ENCODE measurements at regions not wholly inside any gene's neighbourhood (a gene's known extent, or its start where the extent isn't known, plus 50 kb on each side); places are given as distances from the start of the nearest gene placed in this dataset.

DNA sequence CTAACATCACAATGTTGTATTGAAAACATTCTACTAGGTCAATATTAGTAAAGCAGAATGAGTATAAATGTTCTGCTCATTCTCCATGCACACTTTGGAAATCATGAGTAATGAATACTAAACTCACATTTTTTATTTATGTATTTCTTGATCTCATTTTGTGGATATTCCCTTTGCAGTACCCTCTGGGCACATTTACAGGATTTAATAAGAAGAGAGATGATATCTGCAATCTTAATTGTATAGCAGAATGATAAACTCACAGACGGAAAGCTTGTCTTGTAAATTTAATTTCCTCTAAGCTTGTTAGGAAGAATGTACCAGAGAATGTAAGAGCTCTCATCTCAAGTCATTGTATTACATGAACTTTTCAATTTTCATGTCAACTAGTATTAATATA, 1279.7 kb downstream of the PCDH7 start:
- no peak for DNase-seq

DNA sequence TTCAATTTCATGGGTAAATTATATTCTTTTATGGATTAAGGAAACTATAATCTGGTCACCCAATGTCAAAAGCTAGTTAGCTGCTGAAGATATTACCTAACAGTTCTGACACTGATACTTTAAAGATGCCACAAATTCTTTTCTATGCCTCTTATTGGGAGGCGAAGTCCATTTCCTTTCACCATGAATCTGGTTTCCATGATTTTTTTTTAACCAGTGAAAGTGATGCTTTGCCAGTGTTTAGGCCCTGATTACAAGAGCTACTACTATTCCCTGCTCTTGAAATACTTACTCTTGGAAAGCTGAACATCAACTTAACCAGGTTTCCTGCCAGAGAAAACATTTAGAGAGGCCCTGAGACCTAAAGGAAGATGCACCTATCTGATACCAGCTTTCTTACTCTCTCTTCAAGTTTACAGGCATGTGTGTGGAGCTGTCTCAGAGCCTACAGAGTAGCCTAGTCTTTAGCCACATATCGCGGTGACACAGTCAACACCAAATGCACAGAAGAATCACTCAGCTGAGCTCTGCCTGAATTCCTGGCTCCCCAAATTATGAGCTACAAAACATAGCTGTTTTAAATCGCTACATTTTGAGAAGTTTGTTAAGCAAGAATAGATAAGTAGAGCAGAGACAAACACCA, 1280.8 kb downstream of the PCDH7 start:
- no peak for DNase-seq

DNA sequence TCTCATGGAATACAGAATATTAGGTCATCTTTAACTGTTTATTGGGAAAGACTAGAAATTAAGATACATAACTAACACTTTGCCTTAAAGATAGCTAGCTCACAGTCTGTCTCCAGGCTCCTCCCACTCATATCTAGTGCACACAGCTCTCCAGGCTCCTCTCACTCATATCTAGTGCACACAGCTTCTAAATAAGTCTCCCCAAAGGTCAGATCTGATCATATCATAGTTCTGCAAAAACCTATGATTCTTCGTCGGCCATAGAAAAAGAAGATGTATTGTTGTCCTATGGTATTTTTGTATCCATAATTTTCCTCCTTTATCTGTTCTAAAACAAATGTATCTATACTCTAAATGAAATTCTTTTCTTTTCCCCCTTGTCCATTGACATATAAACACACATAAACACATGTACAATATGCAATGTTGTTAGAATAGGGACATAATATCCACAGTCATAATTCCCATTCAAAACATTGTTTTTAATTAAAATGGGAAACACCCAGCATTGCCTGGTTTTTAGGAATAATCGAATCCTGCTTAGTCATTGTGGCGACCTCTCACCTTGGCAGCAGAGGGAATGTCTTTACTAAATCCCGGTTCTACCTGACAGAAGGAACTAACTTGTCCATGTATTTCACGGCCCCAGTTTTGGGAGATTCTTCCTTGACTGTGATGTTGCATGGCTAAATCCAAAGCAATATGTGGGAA, 1282.0 kb downstream of the PCDH7 start:
- DNase-seq = no peak

DNA sequence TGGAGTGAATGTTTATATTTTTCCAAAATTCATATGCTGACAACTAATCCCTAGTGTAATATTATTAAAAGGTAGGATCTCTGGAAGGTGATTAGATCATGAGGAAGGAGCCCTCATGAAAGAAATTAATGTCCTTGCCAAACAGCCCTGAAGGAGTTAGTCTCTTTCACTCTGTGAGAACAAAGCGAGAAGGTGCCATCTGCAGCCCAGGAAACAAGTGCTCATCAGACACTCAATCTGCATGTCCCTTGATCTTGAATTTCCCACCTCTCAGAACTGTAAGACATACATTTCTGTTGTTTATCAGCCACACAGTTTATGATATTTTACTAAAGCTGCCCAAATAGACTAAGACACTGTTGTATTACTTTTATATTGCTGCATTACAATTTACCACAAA, 1283.4 kb downstream of the PCDH7 start:
- no peak for DNase-seq

DNA sequence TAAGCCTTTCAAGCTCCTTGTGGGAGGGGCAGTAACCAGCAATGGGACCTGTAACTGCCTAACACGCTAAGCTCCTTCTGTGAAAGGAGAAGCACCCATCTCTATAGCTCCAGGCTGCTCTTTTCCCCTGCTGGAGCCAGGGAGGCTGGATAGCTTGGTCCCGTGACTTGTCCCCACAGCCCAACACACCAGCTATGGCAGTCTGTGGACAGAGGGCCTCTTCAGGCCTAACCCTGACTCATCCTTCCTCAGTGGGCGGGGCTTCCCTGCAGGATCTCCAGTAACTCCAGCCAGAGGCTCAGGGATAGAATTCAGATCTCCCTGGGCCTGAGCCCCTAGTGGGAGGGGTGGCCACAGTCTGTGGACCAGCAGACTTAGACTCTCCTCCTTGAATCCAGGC, 1290.1 kb downstream of the PCDH7 start:
- no peak for DNase-seq

DNA sequence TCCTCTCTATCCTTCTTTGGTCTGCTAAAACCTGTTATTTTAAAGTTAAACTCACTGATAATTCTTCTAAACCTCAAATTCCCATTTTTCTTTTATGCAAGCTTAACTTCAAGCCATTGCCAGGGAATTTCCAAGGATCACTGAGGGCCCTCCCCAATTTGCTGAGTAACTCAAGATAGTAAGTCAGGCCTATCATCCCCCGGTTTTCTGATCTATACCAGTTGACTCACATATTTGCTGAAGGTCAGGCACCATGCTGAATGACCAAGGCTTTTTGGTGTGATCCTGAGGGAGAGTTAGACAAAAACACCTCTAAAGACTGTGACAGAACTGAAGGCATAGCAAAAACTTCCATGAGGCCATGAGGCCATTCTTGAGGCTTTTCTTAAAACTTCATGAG, 1301.9 kb downstream of the PCDH7 start:
- no peak for DNase-seq

DNA sequence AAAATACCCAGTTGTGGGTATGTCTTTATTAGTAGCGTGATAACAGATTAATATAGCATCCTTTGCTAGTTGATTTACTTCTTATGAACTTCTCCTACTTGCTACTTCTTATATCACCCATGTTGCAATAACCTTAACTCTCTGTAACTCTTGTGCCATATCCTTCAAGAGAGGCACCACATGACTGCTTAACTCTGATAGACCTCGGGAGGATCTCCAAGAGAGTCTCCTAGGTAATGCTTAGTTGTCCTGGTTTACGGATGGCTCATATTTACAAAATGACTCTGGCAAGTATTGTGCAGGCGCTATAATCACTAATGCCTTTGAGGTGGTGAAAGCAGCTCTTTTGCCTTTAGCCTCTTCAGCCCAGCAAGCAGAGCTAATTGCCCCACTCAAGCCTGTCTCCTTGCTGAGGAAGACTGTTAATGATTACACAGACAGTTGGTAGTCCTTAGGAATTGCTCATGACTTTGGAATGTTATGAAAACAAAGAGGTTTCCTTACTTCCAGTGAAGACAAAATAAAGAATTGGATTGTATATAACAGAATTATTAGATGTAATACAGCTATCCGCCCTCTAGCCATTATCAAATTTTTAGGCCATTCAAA, 1305.8 kb downstream of the PCDH7 start:
- no peak for DNase-seq

DNA sequence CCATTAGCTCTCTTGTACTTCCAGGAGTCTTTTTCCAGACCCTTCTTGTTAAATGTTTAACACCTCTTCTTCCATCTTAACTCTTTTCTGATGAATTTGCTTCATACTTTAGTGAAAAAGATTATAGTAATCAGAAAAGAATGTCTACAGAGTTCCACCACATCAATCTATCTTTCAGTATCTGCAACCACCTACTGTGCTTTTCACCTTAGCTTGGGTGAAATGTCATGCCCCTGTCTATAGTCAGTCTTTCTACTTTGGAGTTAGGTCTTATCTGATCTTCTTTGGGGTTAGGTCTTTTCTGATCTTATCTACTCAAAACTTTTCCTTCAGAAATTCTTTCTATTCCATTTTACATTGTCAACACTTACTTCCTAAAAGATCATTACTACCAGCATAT, 1310.2 kb downstream of the PCDH7 start:
- DNase-seq = no peak

DNA sequence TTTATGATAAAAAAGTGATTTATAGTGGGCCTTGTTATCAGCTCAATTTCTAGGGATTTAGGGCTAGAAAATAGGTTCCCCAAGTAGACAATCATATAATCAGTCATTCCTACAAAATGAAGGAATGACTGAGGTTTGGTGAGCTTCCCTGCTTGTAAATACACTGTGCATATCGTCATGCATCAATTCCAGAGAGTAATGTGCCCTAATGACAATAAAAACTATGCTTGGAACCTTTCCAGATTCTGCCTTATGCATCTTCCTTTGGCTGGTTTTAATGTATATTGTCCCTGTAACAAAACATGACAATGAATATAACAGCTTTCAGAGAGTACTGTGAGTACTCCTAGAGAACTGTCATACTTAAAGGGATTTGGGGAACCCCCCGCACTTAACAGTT, 1310.9 kb downstream of the PCDH7 start:
- no peak for DNase-seq

DNA sequence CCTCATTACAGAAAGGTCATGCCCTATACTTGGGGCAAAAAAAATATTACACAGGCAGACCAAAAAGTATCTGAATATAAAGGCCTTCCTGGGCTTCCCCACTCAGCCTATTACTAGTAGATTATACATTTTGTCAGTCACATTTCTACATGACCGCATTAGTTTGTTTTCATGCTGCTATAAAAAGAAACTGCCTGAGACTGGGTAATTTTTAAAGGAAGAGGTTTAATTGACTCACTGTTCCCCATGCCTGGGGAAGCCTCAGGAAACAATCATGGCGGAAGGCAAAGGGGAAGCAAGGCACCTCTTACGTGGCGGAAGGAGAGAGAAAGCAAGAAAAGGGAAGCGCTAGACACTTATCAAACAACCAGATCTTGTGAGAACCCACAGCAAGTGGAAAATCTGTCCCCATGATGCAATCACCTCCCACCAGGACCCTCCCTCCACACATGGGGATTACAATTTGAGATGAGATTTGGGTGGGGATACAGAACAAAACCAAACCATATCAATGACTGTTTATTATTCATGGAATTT, 1312.0 kb downstream of the PCDH7 start:
- DNase-seq = no peak

DNA sequence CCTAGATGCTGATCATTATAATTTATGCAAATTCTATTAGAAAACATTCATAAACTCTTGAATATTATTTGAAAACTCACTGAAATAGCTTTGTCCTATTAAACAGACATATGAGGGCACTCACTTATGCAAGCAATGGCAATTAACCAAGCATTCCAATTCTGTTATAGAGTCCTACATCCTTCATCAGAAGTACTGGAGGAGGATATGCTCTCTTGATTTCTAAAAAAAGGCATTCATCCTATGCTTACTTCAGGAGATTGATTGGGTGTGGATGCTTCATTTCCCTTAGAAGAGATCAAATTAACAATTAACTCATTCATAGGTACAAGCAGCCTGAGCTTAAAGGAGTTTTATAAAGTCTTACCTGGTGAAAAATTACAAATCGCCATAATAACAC, 1317.2 kb downstream of the PCDH7 start:
- no peak for DNase-seq

DNA sequence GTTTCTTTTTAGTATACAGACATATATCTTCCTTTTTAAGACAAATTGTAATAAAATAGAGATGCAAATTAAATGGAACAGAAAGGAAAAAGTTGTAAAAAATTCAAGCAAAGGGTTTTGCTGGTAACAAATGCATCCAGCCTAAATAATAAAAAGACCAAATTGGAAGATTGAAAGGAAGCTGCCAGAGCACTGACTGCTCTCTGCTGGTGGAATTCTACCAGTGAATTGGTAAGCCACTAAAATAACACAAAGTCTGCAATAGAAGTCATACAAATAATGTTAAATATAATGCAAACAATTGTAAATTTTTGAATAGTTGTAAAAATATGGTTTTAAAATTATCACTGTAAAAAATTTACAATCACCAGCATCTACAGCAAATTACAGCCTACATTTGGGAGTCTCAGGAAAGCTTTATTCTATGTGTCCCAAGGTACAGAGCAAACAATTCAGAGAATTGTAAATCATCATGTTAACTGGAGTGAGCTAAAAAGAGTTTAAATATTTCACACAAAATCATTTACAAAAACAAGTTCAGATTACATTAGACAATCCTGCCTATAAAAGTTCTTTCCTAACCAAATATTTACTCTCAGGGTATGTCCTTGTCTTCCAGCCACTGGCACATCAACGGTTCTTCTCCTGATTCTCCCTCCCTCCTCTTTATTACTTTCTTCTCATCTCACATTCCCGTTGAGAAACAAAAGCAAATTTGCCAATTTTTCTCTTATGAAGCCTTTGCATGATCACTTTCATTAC, 1322.5 kb downstream of the PCDH7 start:
- DNase-seq = no peak

DNA sequence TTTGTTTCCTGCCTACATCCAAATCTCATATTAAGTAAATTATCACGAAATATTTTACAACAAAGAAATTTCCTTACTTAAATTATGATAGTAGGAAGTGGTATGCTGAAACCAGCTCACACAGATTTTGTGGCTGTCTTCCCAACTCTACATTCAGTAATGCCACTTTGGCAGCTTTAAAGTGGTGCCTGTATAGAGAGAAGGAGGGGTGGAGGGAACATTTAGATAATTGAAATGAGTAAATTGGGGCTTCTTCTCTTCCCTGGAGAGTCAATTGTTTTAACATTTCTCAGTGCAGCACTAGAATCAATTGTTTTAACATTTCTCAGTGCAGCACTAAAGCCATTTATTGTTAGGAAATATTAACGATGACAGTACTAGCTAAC, 1323.1 kb downstream of the PCDH7 start:
- no peak for DNase-seq

DNA sequence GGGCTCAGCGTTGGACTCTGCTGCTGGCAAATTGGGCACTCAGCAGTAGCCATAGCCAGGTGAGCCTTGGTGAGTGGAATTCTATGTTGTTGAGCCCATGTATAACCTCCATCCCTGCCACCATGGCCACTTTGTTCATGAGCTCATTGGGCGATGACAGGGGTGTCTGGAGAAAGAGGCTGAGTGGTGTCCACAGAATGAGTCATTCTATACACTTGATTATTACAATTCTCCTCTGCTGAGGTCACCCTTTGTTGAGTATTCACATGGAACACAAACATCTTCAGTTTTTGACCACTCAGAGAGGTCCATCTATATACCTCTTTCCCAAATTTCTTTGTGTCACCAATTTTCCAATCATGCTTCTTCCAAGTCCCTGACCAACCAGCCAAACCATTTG, 1341.7 kb downstream of the PCDH7 start:
- no peak for DNase-seq

DNA sequence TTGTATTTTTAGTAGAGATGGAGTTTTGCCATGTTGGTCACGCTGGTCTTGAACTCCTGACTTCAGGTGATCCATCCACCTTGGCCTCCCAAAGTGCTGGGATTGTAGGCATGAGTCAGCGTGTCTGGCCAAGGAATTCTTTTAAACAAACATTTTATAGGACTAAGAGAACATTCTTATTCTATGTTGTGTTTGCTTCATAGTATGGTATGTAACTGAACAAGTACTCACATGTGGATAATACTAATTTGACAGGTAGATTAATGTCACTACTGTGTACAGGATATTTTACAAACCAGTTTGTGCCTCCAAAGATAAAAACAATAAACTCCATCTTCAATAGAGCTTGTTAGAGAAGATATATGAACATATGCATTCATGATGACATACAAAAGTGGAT, 1353.4 kb downstream of the PCDH7 start:
- DNase-seq = no peak

DNA sequence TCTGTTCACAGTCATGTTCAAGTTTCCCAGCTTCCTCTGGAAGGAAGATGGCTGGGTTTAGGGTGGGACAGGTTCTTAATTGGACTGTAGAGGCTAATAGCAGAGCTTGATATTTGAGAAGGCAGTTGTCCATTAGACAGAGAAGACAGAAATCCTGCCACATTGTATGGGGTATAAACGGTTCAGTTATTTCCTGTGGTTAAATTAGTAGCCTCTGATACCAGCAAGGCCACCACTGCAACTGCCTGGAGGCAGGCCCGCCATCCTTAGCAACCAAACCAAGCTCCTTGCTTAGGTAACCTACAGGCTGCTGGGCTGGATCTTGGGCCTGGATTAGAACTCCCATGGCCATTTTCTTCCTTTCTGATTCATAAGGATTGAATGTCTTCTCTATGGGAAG, 1367.0 kb downstream of the PCDH7 start:
- no peak for DNase-seq

DNA sequence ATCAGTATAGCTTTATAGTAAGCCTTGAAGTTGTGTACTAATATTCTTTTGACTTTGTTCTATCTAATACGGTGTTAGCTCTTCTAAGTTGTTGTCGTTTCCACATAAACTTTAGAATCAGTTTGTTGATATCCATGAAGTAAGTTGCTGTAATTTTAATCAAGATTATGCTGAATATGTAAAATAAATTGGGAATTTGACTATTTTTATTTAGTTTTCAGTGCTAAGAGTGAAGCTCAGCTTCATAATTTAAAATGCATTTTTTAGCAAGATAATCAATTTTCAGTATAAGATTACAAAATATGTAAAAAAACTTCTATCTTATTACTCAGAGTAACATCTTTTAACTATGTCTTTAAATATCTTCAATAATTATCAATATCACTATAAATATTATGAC, 1374.8 kb downstream of the PCDH7 start:
- DNase-seq = no peak

DNA sequence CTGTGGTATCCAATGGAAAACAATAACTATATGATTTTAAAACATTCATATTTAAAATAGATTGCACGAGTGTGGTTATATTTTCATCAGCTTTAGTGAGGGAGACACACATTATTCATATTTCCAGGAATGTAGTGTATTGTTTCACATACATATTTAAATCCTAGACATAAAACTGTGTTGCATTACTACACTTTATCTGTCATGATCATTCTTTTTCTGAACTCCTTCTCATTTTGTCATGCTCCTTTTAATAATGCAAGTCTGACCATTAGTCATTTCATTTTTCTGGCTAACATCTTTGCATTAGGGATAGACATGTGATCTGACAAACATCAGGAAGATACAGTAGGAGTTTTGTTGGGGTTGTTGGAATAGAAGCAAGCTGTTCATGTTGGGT, 1382.7 kb downstream of the PCDH7 start:
- no peak for DNase-seq

DNA sequence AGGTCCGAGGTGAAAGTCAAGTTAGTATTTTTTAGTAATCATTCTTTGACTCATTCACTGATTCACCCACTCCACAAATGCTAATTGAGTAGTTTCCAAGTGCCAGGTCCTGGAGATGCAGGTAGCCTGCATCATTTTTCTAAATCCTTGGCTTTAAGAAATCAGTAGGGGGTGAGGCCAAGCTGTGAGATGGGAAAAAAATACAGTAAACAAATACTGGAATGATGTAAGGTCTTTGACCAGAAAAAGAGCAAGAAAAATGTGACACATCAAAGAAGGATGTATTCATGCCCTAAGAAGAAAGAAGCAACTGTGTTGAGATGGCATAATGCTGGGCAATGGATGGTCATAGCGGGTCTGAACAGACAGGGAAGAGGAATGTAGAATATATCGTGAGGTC, 1386.6 kb downstream of the PCDH7 start:
- no peak for DNase-seq

DNA sequence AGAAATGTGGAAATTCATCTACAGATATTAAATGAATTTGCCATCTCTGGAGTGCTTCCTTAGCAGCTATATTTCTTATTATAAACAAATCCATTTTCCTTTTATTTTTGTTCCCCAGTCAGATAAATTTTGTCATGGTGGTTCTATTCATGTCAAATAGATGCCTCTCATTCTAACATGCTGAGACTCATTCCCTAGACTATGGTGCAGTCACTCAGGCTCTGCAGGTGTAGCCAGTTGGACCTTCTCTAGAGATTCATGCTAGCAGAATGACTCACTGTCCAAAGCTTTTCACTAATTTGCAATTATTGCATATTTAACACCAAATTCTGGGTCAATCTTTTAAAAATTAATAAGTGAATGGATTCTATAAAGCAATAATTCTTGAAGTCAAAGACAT, 1392.7 kb downstream of the PCDH7 start:
- DNase-seq = no peak

DNA sequence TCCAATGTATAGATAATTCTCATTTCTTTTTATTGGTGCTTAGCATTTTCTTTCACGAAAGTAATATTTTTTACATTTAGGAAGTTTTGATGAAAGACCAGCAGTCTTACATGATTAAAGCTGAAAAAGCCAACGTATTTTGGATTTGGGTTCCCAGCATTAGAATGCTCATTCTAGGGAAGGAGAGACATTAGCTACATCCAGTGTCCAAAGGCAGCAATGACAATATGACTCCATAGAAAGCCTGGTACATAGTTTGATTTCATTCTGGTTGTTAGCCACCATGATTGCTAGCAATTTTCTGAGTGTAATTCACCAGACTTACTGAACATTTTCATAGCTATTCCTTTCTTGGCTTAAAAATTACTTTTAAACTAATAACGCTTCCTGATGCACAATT, 1397.5 kb downstream of the PCDH7 start:
- no peak for DNase-seq

DNA sequence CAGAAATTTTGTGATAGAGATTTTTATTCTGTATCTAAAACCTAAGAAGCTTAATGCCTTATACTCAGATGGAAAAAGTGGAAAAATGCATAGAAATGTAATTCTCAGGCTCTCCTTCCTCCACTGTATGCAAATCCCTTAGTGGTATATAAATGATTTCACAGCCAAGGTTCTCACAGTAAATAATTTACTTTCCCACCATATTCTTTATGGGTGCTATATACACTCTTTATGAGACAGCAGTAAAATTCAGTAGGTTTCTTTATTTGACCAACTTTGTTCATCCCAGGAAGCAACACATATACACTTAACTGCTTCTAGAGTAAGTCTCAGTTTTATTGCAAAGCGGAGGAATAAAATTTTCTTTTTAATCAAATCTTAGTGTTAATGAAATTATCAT, 1399.7 kb downstream of the PCDH7 start:
- DNase-seq = no peak

DNA sequence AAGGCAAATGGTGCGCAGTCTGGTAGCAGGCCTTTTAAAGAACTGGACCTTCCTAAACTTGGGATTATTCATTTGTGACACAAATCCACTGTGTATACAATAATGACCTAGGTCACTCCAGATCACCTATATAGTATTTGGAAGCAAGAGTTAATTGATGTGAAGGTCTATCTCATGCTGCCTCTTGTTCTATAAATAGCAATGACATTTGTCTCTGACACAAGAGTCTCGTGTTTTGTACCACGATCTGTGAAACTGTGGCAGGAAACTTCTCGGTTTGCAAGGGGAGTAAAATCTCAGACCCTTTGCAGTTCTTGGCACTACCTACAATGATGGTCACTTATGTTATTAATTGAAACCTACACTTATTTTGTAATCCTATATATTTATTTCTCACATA, 1408.4 kb downstream of the PCDH7 start:
- no peak for DNase-seq

DNA sequence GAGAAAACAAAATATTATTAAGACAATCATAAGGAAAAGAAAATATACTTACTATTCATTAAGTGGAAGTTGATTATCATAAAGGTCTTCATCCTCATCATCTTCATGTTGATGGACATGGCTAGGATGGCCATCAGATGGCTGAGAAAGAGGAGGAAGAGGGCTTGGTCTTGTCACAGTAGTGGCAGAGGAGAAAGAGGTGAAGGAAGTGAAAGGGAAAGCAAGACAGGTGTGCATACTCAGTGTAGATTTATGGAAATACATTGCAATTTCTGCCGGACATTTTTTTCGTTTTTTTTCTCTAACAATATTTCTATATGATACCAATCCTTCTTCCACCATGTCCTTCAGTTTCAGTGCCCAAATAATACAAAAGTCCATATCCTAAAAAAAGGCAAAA, 1409.8 kb downstream of the PCDH7 start:
- no peak for DNase-seq

Measured in COR-L47 (cell line).